Osteoblast (primary cell): ENCODE measurements at regions not wholly inside any gene's neighbourhood (a gene's known extent, or its start where the extent isn't known, plus 50 kb on each side); places are given as distances from the start of the nearest gene placed in this dataset.

Experiments used
- DNase-seq: peaks from one replicate; pipeline ENCODE4 v3.0.0; 2011; ENCODE audit warnings: low spot score, mixed read lengths; ENCODE audit not compliant: insufficient read length; ENCODE audit errors: missing footprints
- H2AFZ ChIP-seq: 2 replicates; pipeline ENCODE4 v1.6.0; 2011; ENCODE audit warnings: mild to moderate bottlenecking, low read length
- H3K27ac ChIP-seq: 2 replicates; pipeline ENCODE4 v1.5.1; 2011; ENCODE audit warnings: mild to moderate bottlenecking, low read depth, low read length, moderate library complexity
- H3K27me3 ChIP-seq: 2 replicates; pipeline ENCODE4 v1.6.0; 2012; ENCODE audit warnings: mild to moderate bottlenecking, control low read depth, inconsistent platforms, low read length, moderate library complexity; ENCODE audit not compliant: insufficient read depth
- H3K36me3 ChIP-seq: 2 replicates; pipeline ENCODE4 v1.5.1; 2011; ENCODE audit warnings: mild to moderate bottlenecking, low read length, control low read depth, moderate library complexity; ENCODE audit not compliant: insufficient read depth
- H3K4me1 ChIP-seq: 2 replicates; pipeline ENCODE4 v1.5.1; 2011; ENCODE audit warnings: mild to moderate bottlenecking, low read length, control low read depth, moderate library complexity; ENCODE audit not compliant: insufficient read depth
- H3K4me2 ChIP-seq: 2 replicates; pipeline ENCODE4 v1.6.0; 2011; ENCODE audit warnings: mild to moderate bottlenecking, low read length; ENCODE audit not compliant: insufficient read depth
- H3K4me3 ChIP-seq: fragments of 200-600 bp; sonication (generic); 3 replicates; pipeline ENCODE4 v1.5.1; 2012; ENCODE audit warnings: mild to moderate bottlenecking, low read length, inconsistent platforms; ENCODE audit not compliant: insufficient read depth
- H3K79me2 ChIP-seq: 2 replicates; pipeline ENCODE4 v1.6.0; 2012; ENCODE audit warnings: mild to moderate bottlenecking, low read length, control low read depth, inconsistent platforms; ENCODE audit not compliant: insufficient read depth
- H3K9me3 ChIP-seq: 2 replicates; pipeline ENCODE4 v1.5.1; 2011; ENCODE audit warnings: low read depth, low read length, control low read depth
- H4K20me1 ChIP-seq: 2 replicates; pipeline ENCODE4 v1.6.0; 2012; ENCODE audit warnings: mild to moderate bottlenecking, low read length, control low read depth; ENCODE audit not compliant: insufficient read depth
- CTCF ChIP-seq: IDR thresholded peaks from 2 replicates; pipeline ENCODE4 v1.5.1; 2011; ENCODE audit warnings: mild to moderate bottlenecking, low read depth, low read length, moderate library complexity; ENCODE audit errors: extremely low read depth

- Histone ChIP-seq H3K4me2 (no peak overlapping the region), H3K79me2 (no peaks in the 10 kb centered on the region), H3K27ac (no peak overlapping the region), H4K20me1 (no peaks in the 10 kb centered on the region), H2AFZ (no peak overlapping the region), H3K4me3 (no peak overlapping the region), H3K27me3 (no peaks in the 10 kb centered on the region), H3K4me1 (no peaks in the 10 kb centered on the region), H3K36me3 (no peaks in the 10 kb centered on the region), H3K9me3 (no peaks in the 10 kb centered on the region)
- no peak for DNase-seq
- TF ChIP-seq CTCF, result no peak
Measured at GRCh38 chr3:117485841-117486240, 776.3 kb downstream of the TUSC7 start.

GRCh38 chr3:117486719-117487716 is 777.4 kb downstream of the TUSC7 start:
- no peaks in the 10 kb centered on the region for H3K9me3 ChIP-seq
- DNase-seq, result no peak
- H3K27me3 ChIP-seq, result no peaks in the 10 kb centered on the region
- no peak overlapping the region for H2AFZ ChIP-seq
- H3K79me2 ChIP-seq, result no peaks in the 10 kb centered on the region
- no peak overlapping the region for H3K27ac ChIP-seq
- TF ChIP-seq CTCF, result no peak
- no peaks in the 10 kb centered on the region for H3K4me1 ChIP-seq
- H3K4me2 ChIP-seq, result no peak overlapping the region
- no peak overlapping the region for H3K4me3 ChIP-seq
- no peaks in the 10 kb centered on the region for H4K20me1 ChIP-seq
- no peaks in the 10 kb centered on the region for H3K36me3 ChIP-seq

GRCh38 chr3:117488983-117489382 is 779.4 kb downstream of the TUSC7 start:
- no peaks in the 10 kb centered on the region for H3K9me3 ChIP-seq
- no peak overlapping the region for H3K27ac ChIP-seq
- H3K4me3 ChIP-seq, result no peak overlapping the region
- H3K36me3 ChIP-seq, result no peaks in the 10 kb centered on the region
- no peaks in the 10 kb centered on the region for H3K4me1 ChIP-seq
- H4K20me1 ChIP-seq, result no peaks in the 10 kb centered on the region
- no peak overlapping the region for H2AFZ ChIP-seq
- no peaks in the 10 kb centered on the region for H3K79me2 ChIP-seq
- no peaks in the 10 kb centered on the region for H3K27me3 ChIP-seq
- no peak for TF ChIP-seq CTCF
- H3K4me2 ChIP-seq, result no peak overlapping the region
- DNase-seq, result no peak

GRCh38 chr3:117489663-117490079 is 780.1 kb downstream of the TUSC7 start:
- no peak for DNase-seq
- no peak overlapping the region for H3K4me3 ChIP-seq

More at GRCh38 chr3:117489663-117490079, 780.1 kb downstream of the TUSC7 start:
- H3K27ac ChIP-seq, result no peak overlapping the region
- no peaks in the 10 kb centered on the region for H3K27me3 ChIP-seq
- H4K20me1 ChIP-seq, result no peaks in the 10 kb centered on the region
- H2AFZ ChIP-seq, result no peak overlapping the region
- H3K9me3 ChIP-seq, result no peaks in the 10 kb centered on the region
- TF ChIP-seq CTCF, result no peak
- H3K79me2 ChIP-seq, result no peaks in the 10 kb centered on the region
- H3K4me1 ChIP-seq, result no peaks in the 10 kb centered on the region
- no peaks in the 10 kb centered on the region for H3K36me3 ChIP-seq
- H3K4me2 ChIP-seq, result no peak overlapping the region
